MCF 10A (cell line): ENCODE measurements at regions not wholly inside any gene's neighbourhood (a gene's known extent, or its start where the extent isn't known, plus 50 kb on each side); places are given as distances from the start of the nearest gene placed in this dataset.
"Not testable (repeated sequence)": the region's sequence is repeated elsewhere in the genome, so short reads cannot be mapped to it uniquely, and the experiment has no call there.

Experiments
- BruUV-seq: library from RNA; stranded (reverse); fragments of 400-500 nt; replicated peaks from 2 replicates; lab custom pipeline; 2021; lab: Mats Ljungman, UMichigan
- CTCF ChIA-PET: fragments of 300-600 bp; sonication (Branson Sonifier 250); formaldehyde crosslinking; extraction: SDS; loops from one replicate; lab custom pipeline; 2021; ENCODE audit warnings: antibody characterized with exemption, inconsistent platforms; lab: Yijun Ruan, JAX
- POLR2A ChIA-PET: fragments of 300-600, 350-650 bp; sonication (Branson Sonifier 250); formaldehyde crosslinking; extraction: SDS; loops from one replicate; lab custom pipeline; 2020; ENCODE audit warnings: antibody characterized with exemption, inconsistent platforms; lab: Yijun Ruan, JAX
- DNase-seq: peaks from one replicate; pipeline ENCODE4 v3.0.0-alpha.2; 2018; ENCODE audit not compliant: unreplicated experiment
- H3K27ac Mint-ChIP-seq: one replicate; pipeline ENCODE4 v1.8.0; 2022; ENCODE audit warnings: mild to moderate bottlenecking, low read depth, mixed read lengths; ENCODE audit not compliant: unreplicated experiment
- H3K27me3 Mint-ChIP-seq: one replicate; pipeline ENCODE4 v1.8.0; 2022; ENCODE audit warnings: mixed read lengths; ENCODE audit not compliant: insufficient read depth, unreplicated experiment
- H3K36me3 Mint-ChIP-seq: one replicate; pipeline ENCODE4 v1.8.0; 2022; ENCODE audit warnings: mild to moderate bottlenecking, moderate library complexity, mixed read lengths; ENCODE audit not compliant: insufficient read depth, unreplicated experiment
- H3K4me1 Mint-ChIP-seq: one replicate; pipeline ENCODE4 v1.8.0; 2022; ENCODE audit warnings: mixed read lengths; ENCODE audit not compliant: insufficient read depth, unreplicated experiment
- H3K4me3 Mint-ChIP-seq: one replicate; pipeline ENCODE4 v1.8.0; 2022; ENCODE audit warnings: mild to moderate bottlenecking, moderate library complexity, mixed read lengths; ENCODE audit not compliant: unreplicated experiment
- H3K9me3 Mint-ChIP-seq: one replicate; pipeline ENCODE4 v1.8.0; 2022; ENCODE audit warnings: mixed read lengths; ENCODE audit not compliant: unreplicated experiment
- CTCF ChIP-seq: fragments of 200-600 bp; IDR thresholded peaks from one replicate; pipeline ENCODE4 v1.8.0; 2022; ENCODE audit warnings: antibody characterized with exemption, mild to moderate bottlenecking; ENCODE audit not compliant: unreplicated experiment
- intact Hi-C: fragments of 100-400 bp; cut with micrococcal nuclease; formaldehyde crosslinking; loops from 2 replicates; pipeline ENCODE4 v1.14.1; 2022

- TF ChIP-seq CTCF: no peak
- POLR2A ChIA-PET: interaction anchor here (0.6 kb wide), 1 partner anchor 18 kb away, joined by 3 read pairs; no protein-coding TSS in a partner anchor
- intact Hi-C loops: no loop called here
- Mint-ChIP-seq H3K9me3 (no peaks in the 10 kb centered on the region), H3K27me3 (peaks cover 51% of the 10 kb centered on the region), H3K27ac (no peak overlapping the region), H3K4me1 (no peaks in the 10 kb centered on the region), H3K36me3 (peaks cover 6% of the 10 kb centered on the region), H3K4me3 (no peak overlapping the region)
- no TSS peak for BruUV-seq
- CTCF ChIA-PET: interaction anchor here (0.5 to 0.6 kb wide), 2 partner anchors 36 to 163 kb away, joined by 3 to 4 read pairs; no protein-coding TSS in a partner anchor
- DNase-seq: peak; percentile 90
Observed at GRCh38 chrX:40855411-40855810, 120.1 kb upstream of the MED14 start.

- no peak for TF ChIP-seq CTCF
- peaks cover 6% of the 10 kb centered on the region for H3K36me3 Mint-ChIP-seq
- no TSS peak for BruUV-seq
Observed at GRCh38 chrX:40855932-40856515, 120.7 kb upstream of the MED14 start.

GRCh38 chrX:40861952-40862554, 126.7 kb upstream of the MED14 start:
- H3K27ac Mint-ChIP-seq, BruUV-seq, intact Hi-C loops, H3K36me3 Mint-ChIP-seq, H3K4me3 Mint-ChIP-seq, CTCF ChIA-PET, POLR2A ChIA-PET, H3K9me3 Mint-ChIP-seq, DNase-seq: not testable (repeated sequence)
- H3K4me1 Mint-ChIP-seq: peaks cover 11% of the 10 kb centered on the region
- peaks cover 54% of the 10 kb centered on the region for H3K27me3 Mint-ChIP-seq

More at GRCh38 chrX:40855932-40856515, 120.7 kb upstream of the MED14 start:
- H3K4me1 Mint-ChIP-seq: no peaks in the 10 kb centered on the region
- ChIA-PET POLR2A (interaction anchor here (0.6 kb wide), 1 partner anchor 17 kb away, joined by 3 read pairs; no protein-coding TSS in a partner anchor), CTCF (interaction anchor here (0.6 to 1.0 kb wide), 3 partner anchors 11 to 259 kb away, joined by 3 read pairs; no protein-coding TSS in a partner anchor)
- no peak overlapping the region for H3K4me3 Mint-ChIP-seq
- H3K27me3 Mint-ChIP-seq: peaks cover 51% of the 10 kb centered on the region
- no peak overlapping the region for H3K27ac Mint-ChIP-seq
- no peak for DNase-seq
- H3K9me3 Mint-ChIP-seq: no peaks in the 10 kb centered on the region
- intact Hi-C loops: no loop called here

GRCh38 chrX:40863260-40863659, 127.9 kb upstream of the MED14 start:
- H3K4me3 Mint-ChIP-seq, H3K36me3 Mint-ChIP-seq, DNase-seq, H3K9me3 Mint-ChIP-seq, POLR2A ChIA-PET, H3K27ac Mint-ChIP-seq, CTCF ChIA-PET, BruUV-seq, intact Hi-C loops: not testable (repeated sequence)
- Mint-ChIP-seq H3K4me1 (peaks cover 18% of the 10 kb centered on the region), H3K27me3 (peaks cover 60% of the 10 kb centered on the region)

- intact Hi-C loops: no loop called here
- POLR2A ChIA-PET: no interaction called here
- H3K4me1 Mint-ChIP-seq: peaks cover 18% of the 10 kb centered on the region
- CTCF ChIA-PET: no interaction called here
- no peaks in the 10 kb centered on the region for H3K36me3 Mint-ChIP-seq
- H3K27me3 Mint-ChIP-seq: peaks cover 60% of the 10 kb centered on the region
- no peak for TF ChIP-seq CTCF
- H3K27ac Mint-ChIP-seq: no peak overlapping the region
- BruUV-seq: no TSS peak
- H3K9me3 Mint-ChIP-seq: no peaks in the 10 kb centered on the region
- no peak overlapping the region for H3K4me3 Mint-ChIP-seq
- no peak for DNase-seq
Observed at GRCh38 chrX:40863671-40864070, 128.3 kb upstream of the MED14 start.
